ENCODE measurements at regions not wholly inside any gene's neighbourhood (a gene's known extent, or its start where the extent isn't known, plus 50 kb on each side); places are given as distances from the start of the nearest gene placed in this dataset.
"Not testable (repeated sequence)": the region's sequence is repeated elsewhere in the genome, so short reads cannot be mapped to it uniquely, and the experiment has no call there.

GRCh38 chr5:101442281-101442680, 539.2 kb upstream of the ST8SIA4 start:
- H2BK15ac ChIP-seq (ENCODE audit: low read length); DNase-seq (ENCODE audit: low read depth in 1 of 2, low spot score in 2 of 2); H2BK5ac ChIP-seq (ENCODE audit: low read depth, low read length); H4K8ac ChIP-seq (ENCODE audit: extremely low read depth, insufficient read depth, low read length); H2AK5ac ChIP-seq (ENCODE audit: low read depth, low read length); H4K91ac ChIP-seq (replicated peaks; ENCODE audit: insufficient read length, low read length); H3K23ac ChIP-seq (ENCODE audit: insufficient read length); H3K27ac ChIP-seq (ENCODE audit: low read depth, low read length); H3K4ac ChIP-seq (replicated peaks; ENCODE audit: insufficient read length, low read depth, low read length); CTCF ChIA-PET (ENCODE audit: partially characterized antibody); H3K14ac ChIP-seq (ENCODE audit: insufficient read length); H4K5ac ChIP-seq (ENCODE audit: insufficient read length, low read depth, low read length); H3K79me2 ChIP-seq (ENCODE audit: control insufficient read depth in 1 of 2, insufficient read depth in 2 of 2, low read length in 2 of 2); H3K9me3 ChIP-seq (ENCODE audit: insufficient read depth in 2 of 2, low read depth in 1 of 2, low read length in 1 of 2); H2BK120ac ChIP-seq (replicated peaks; ENCODE audit: low read depth, low read length); H3K36me3 ChIP-seq (ENCODE audit: control insufficient read depth in 2 of 4, insufficient read depth in 4 of 4, low read length in 3 of 4); H2BK12ac ChIP-seq (ENCODE audit: low read depth, low read length); H3K27me3 ChIP-seq (replicated peaks in 1 of 4; ENCODE audit: control insufficient read depth in 3 of 4, extremely low read depth in 1 of 4, insufficient read depth in 3 of 4, low read length in 3 of 4); H3K9ac ChIP-seq (replicated peaks in 1 of 4; ENCODE audit: extremely low read depth in 1 of 4, low read depth in 3 of 4, low read length in 3 of 4); H3K79me1 ChIP-seq (ENCODE audit: low read depth, low read length); H2AFZ ChIP-seq (ENCODE audit: low read length); H3K4me2 ChIP-seq (ENCODE audit: insufficient read depth in 1 of 2, low read depth in 2 of 2, low read length in 2 of 2); H4K20me1 ChIP-seq (replicated peaks in 1 of 2; ENCODE audit: control insufficient read depth in 1 of 2, insufficient read depth in 2 of 2, low read length in 2 of 2); H3K23me2 ChIP-seq (ENCODE audit: low read depth, low read length); POLR2A ChIA-PET (ENCODE audit: partially characterized antibody); H3K4me3 ChIP-seq (ENCODE audit: extremely low read depth in 1 of 4, insufficient read depth in 2 of 4, low read depth in 3 of 4, low read length in 4 of 4); H3K56ac ChIP-seq (replicated peaks; ENCODE audit: insufficient read length, low read depth, low read length); H3K18ac ChIP-seq (ENCODE audit: extremely low read depth, low read length); H3K4me1 ChIP-seq (replicated peaks in 1 of 4; ENCODE audit: control insufficient read depth in 3 of 4, insufficient read depth in 4 of 4, low read length in 3 of 4); FAIRE-seq; H2BK20ac ChIP-seq (ENCODE audit: low read length): not testable (repeated sequence)
- WGBS, 2 experiments (ENCODE audit: extremely low coverage in 1 of 2, insufficient coverage in 1 of 2, insufficient read length in 1 of 2, insufficient replicate concordance in 2 of 2, low coverage in 1 of 2, low lambda C conversion rate in 2 of 2, missing lambda C conversion rate in 1 of 2), result 96% methylated on average over 8 of the region's 8 CpGs; no CpG with 5 or more reads in 1 of the 2 experiments

Measured in H1 (cell line).